Activated T-cell treated with anti-CD3 and anti-CD28 coated beads, Interleukin-2, amount 50 U/mL, for 4 hours (primary cell): ENCODE measurements at regions not wholly inside any gene's neighbourhood (a gene's known extent, or its start where the extent isn't known, plus 50 kb on each side); places are given as distances from the start of the nearest gene placed in this dataset.
"Not testable (repeated sequence)": the region's sequence is repeated elsewhere in the genome, so short reads cannot be mapped to it uniquely, and the experiment has no call there.

Experiments used
- ATAC-seq, 2 donors: fragments of 200-7000 bp; cut with Tn5 transposase; one replicate each; pipeline ENCODE4 v1.10.0; 2021
- DNase-seq: peaks from one replicate; pipeline ENCODE4 v3.0.0-alpha.2; 2020
- H3K27me3 Mint-ChIP-seq: one replicate; pipeline ENCODE4 v1.8.0; 2021; ENCODE audit warnings: low read depth, mixed read lengths
- H3K36me3 Mint-ChIP-seq: one replicate; pipeline ENCODE4 v1.8.0; 2022; ENCODE audit warnings: mixed read lengths; ENCODE audit not compliant: insufficient read depth
- H3K4me1 Mint-ChIP-seq: one replicate; pipeline ENCODE4 v1.8.0; 2021; ENCODE audit warnings: low read depth, mixed read lengths
- H3K4me3 Mint-ChIP-seq: one replicate; pipeline ENCODE4 v1.8.0; 2021; ENCODE audit warnings: mild to moderate bottlenecking, moderate library complexity, mixed read lengths
- H3K9me3 Mint-ChIP-seq: one replicate; pipeline ENCODE4 v1.8.0; 2021; ENCODE audit warnings: mixed read lengths

DNA sequence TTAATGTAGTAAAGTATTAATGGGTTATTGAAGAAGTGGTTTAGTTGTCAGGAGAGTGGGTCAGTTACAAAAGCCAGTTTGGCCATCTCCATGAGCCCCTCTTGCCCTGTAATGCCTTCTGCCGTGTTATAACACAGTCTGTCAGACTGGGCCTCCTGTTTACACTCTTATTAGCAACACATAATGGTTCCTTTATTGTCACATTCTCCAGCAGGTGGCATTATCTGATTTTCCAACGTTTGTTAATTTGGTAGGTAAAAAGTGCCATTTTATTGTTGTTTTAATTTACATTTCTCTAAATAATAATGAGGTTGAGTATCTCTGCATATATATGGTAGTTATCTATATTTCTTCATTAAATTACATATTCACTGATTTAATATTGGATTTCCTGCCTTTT, 560.8 kb downstream of the FGF13 start:
- ATAC-seq, result no peak
- H3K9me3 Mint-ChIP-seq, result no peaks in the 10 kb centered on the region

DNA sequence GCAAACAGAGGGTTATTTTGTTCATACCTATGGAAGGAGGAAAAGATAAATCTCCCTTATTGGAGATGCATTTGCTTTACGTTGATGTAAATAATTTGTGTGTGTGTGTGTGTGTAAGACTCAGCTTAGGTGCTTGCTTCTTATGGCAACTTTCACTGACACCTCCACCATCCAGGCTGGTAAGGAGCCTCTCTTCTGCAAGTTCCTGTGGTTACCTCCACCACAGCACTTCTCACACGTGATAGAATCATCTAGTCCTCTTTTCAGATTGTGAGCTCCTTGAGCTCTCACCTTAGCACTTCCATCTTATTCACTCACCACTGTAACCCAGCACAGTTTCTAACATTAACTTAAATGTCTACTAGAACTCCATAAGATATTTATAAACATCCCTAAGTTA, 553.7 kb downstream of the FGF13 start:
- Mint-ChIP-seq H3K4me1 (no peaks in the 10 kb centered on the region), H3K4me3 (no peak overlapping the region), H3K27me3 (no peaks in the 10 kb centered on the region), H3K36me3 (no peaks in the 10 kb centered on the region), H3K9me3 (no peaks in the 10 kb centered on the region)
- ATAC-seq (no peak), DNase-seq (no peak)

More for the DNA sequence above, 560.8 kb downstream of the FGF13 start:
- no peak for DNase-seq
- H3K4me1 Mint-ChIP-seq, result no peaks in the 10 kb centered on the region
- no peaks in the 10 kb centered on the region for H3K36me3 Mint-ChIP-seq
- H3K27me3 Mint-ChIP-seq, result no peaks in the 10 kb centered on the region
- no peak overlapping the region for H3K4me3 Mint-ChIP-seq

DNA sequence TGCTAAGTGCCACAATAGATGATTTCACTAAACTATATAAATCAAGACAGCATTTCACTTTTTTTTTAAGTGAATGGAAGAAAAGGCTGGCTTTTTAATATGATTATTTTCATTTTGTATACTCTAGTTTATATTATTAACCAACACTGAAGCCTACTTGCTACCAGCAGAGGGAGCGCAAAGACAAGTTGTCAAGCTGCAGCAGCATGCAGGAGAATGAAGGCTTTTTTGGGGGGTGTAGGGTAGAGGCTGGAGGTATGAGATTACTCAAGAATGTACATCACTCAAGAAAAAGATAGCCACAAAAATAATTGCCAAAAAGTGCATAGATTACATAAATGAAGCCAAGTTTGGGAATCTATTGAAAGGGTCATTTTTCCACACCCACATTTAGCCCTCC, 519.5 kb downstream of the FGF13 start:
- no peaks in the 10 kb centered on the region for H3K4me1 Mint-ChIP-seq
- DNase-seq (no peak), ATAC-seq (no peak)
- H3K9me3 Mint-ChIP-seq, result no peaks in the 10 kb centered on the region
- H3K4me3 Mint-ChIP-seq, result no peak overlapping the region
- no peaks in the 10 kb centered on the region for H3K36me3 Mint-ChIP-seq
- no peaks in the 10 kb centered on the region for H3K27me3 Mint-ChIP-seq

DNA sequence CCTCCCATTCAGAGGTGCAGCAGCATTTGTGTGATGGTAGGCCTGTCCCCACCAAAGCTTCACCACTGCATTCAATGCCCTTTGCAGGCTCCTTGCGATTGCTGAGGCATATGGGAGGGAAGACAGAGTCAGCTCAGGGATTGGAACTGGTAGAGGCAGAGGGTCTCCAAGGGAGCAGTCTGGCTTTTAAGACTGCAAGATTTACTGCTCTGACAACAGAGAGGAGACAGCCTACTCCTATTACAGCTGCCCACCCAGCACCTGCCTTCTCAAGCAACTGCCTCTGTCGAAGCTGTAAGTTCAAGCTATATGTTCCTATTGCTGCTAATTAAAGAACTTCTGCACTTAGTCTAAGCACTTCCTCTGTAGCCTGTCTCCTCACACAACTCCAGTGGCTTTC, 481.8 kb downstream of the FGF13 start:
- no peaks in the 10 kb centered on the region for H3K4me1 Mint-ChIP-seq
- ATAC-seq (no peak), DNase-seq (no peak)
- no peaks in the 10 kb centered on the region for H3K27me3 Mint-ChIP-seq
- H3K9me3 Mint-ChIP-seq, result no peaks in the 10 kb centered on the region
- H3K36me3 Mint-ChIP-seq, result no peaks in the 10 kb centered on the region
- no peak overlapping the region for H3K4me3 Mint-ChIP-seq

DNA sequence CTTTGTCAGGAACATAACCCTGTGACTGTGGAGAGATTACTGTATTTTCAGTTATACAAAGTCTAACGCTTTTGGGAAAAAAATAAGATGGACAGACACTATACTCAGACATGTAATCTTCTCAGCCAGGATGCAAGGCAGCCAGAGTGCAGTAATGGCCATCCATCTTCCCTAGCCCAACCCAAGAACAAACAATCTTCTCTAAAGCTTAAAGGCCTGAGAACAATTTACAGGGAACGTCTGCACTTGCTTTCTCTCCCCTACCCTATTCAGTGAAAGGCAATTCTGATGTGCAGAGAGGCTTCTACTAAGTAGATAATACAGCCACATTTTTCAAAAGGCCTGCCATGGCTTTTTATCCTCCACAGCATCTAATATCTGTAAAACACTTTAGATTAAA, 471.3 kb downstream of the FGF13 start:
- no peak for DNase-seq

DNA sequence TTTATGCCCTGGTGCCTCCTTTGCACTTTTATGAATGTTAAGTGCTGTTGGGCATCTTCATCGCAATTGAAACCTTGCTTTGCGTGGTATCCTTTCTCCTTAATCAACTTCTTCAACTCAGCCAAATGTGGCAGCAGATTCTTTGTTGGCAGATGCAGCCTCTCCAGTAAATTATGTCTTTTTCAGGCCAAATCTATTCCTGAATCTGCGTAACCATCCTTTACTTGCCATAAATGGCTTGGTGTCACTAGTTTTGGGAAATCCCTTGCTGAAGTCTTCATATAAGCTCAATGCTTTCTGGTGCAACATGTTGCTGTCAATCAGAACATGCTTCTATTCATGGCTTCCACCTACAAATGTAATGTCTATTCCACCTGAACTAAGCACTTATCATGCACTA, 457.5 kb downstream of the FGF13 start:
- H3K9me3 Mint-ChIP-seq, result no peaks in the 10 kb centered on the region
- H3K27me3 Mint-ChIP-seq, result no peaks in the 10 kb centered on the region
- no peaks in the 10 kb centered on the region for H3K36me3 Mint-ChIP-seq
- DNase-seq (no peak), ATAC-seq (no peak)
- no peak overlapping the region for H3K4me3 Mint-ChIP-seq
- H3K4me1 Mint-ChIP-seq, result no peaks in the 10 kb centered on the region

More for the DNA sequence above, 471.3 kb downstream of the FGF13 start:
- Mint-ChIP-seq H3K4me3 (no peak overlapping the region), H3K4me1 (no peaks in the 10 kb centered on the region), H3K9me3 (no peaks in the 10 kb centered on the region), H3K36me3 (no peaks in the 10 kb centered on the region), H3K27me3 (no peaks in the 10 kb centered on the region)
- ATAC-seq, result no peak

DNA sequence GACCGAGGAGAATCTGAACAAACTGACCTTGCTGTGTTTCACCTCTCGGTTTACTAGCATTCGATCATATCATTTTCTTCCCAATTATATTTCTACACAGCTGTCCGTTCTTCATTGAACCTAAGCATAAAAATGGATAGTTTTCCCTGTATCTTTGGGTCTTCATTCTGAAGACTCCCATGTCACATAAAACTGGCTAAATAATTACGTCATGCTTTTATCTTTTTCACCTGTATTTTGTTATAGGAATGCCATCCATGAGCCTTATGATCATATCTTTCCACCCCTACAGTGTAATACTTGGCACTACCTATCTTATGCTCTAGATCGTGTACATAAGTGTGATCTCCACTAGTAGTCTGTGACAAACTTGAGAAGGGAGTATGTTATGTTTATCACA, 456.1 kb downstream of the FGF13 start:
- no peak for DNase-seq
- Mint-ChIP-seq H3K9me3 (no peaks in the 10 kb centered on the region), H3K4me3 (no peak overlapping the region), H3K27me3 (no peaks in the 10 kb centered on the region), H3K4me1 (no peaks in the 10 kb centered on the region), H3K36me3 (no peaks in the 10 kb centered on the region)
- no peak for ATAC-seq

DNA sequence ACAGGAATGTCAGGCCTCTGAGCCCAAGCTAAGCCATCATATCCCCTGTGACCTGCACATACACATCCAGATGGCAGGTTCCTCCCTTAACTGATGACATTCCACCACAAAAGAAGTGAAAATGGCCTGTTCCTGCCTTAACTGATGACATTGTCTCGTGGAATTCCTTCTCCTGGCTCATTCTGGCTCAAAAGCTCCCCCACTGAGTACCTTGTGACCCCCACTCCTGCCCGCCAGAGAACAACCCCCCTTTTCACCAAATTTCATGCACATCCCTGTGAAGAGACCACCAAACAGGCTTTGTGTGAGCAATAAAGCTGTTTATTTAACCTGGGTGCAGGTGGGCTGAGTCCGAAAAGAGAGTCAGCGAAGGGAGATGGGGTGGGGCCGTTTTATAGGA, 447.4 kb downstream of the FGF13 start:
- not testable (repeated sequence) for H3K4me3 Mint-ChIP-seq, ATAC-seq

DNA sequence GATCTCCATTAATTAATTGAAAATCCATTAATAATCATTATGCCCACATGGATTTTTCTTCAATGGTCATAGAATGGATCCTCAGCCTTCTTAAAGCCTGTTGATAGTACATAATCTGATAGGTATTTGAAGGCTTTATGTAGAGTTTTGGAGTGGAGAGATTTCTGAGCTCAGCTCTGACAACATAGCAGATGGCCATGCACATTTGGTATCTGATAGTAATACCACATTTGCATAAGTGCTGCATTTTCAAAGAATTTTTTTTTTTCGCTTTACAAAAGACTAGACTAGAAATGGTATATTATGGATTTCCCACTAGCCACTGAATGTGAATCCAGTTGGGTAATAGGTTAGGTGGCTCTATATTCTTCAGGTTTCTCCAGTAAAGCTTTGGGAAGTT, 440.6 kb downstream of the FGF13 start:
- Mint-ChIP-seq H3K36me3 (no peaks in the 10 kb centered on the region), H3K4me1 (no peaks in the 10 kb centered on the region), H3K9me3 (no peaks in the 10 kb centered on the region), H3K27me3 (no peaks in the 10 kb centered on the region), H3K4me3 (no peak overlapping the region)
- no peak for DNase-seq
- ATAC-seq, result no peak

More for the DNA sequence above, 447.4 kb downstream of the FGF13 start:
- H3K4me1 Mint-ChIP-seq, H3K27me3 Mint-ChIP-seq, DNase-seq, H3K36me3 Mint-ChIP-seq, H3K9me3 Mint-ChIP-seq: not testable (repeated sequence)

DNA sequence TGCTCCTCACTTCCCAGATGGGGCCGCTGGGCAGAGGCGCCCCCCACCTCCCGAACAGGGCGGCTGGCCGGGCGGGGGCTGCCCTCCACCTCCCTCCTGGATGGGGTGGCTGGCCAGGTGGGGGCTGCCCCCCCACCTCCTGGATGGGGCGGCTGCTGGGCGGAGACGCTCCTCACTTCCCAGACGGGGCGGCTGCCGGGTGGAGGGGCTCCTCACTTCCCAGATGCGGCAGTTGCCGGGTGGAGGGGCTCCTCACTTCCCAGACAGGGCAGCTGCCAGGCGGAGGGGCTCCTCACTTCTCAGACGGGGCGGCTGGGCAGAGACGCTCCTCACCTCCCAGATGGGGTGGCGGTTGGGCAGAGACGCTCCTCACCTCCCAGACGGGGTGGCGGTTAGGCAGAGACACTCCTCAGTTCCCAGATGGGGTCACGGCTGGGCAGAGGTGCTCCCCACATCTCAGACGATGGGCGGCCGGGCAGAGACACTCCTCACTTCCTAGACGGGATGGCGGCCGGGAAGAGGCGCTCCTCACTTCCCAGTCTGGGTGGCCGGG, 428.8 kb downstream of the FGF13 start:
- H3K36me3 Mint-ChIP-seq, H3K27me3 Mint-ChIP-seq, DNase-seq, H3K4me3 Mint-ChIP-seq, ATAC-seq, H3K4me1 Mint-ChIP-seq, H3K9me3 Mint-ChIP-seq: not testable (repeated sequence)

DNA sequence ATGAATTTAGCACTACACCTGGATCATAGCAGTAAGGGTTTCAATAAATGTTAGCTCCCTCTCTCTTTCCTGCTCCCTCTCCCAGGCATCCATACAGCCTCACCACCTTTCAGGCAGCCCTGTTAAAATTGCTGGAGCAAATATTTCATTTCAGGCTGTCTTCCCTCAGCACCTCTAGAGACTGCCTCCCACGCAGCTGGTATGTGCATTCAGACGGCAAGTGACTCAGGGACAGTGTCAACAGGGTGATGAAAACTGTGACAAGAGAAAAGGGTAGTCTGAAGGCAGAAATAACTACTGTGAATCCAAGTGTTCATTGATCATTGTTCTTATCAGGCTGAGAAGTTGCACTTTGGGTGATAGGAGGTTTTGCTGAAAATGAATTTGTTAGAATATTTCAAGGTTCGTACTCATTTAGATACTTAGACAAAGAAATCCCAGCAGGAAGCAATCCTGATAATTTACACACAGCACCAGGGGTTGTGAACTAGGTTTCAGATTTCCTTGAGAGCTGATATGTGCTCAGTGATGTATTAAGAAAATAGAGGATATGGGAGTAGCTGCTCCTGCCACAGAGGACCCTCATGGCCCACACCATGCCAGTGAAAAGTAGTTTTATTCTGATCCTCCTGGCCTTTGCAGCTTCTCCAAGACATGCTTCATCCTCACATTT, 424.2 kb downstream of the FGF13 start:
- no peaks in the 10 kb centered on the region for H3K36me3 Mint-ChIP-seq
- H3K4me3 Mint-ChIP-seq, result no peak overlapping the region
- no peak for DNase-seq
- no peak for ATAC-seq
- no peaks in the 10 kb centered on the region for H3K9me3 Mint-ChIP-seq
- no peaks in the 10 kb centered on the region for H3K27me3 Mint-ChIP-seq
- no peaks in the 10 kb centered on the region for H3K4me1 Mint-ChIP-seq

DNA sequence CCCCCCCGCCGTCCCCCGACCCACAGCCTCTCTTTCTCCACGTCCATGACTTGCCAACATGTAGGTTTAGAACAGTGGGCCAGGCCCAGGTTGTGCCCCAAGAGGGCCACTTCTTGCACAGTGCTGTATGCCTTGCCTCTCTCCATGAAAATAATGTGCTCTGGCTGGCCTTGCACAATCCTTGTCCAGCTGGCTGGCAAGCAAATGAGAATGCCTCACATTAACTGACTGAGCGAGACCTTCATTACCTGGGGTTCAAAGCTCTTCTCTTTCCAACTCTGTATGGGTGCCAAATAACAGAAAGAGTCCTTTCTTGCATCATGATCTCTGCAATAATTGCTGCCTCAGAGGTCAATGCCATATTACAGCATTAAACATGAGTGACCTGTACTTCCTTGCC, 416.6 kb downstream of the FGF13 start:
- Mint-ChIP-seq H3K4me1 (no peaks in the 10 kb centered on the region), H3K4me3 (no peak overlapping the region), H3K36me3 (no peaks in the 10 kb centered on the region), H3K9me3 (no peaks in the 10 kb centered on the region), H3K27me3 (no peaks in the 10 kb centered on the region)
- ATAC-seq (no peak), DNase-seq (no peak)

DNA sequence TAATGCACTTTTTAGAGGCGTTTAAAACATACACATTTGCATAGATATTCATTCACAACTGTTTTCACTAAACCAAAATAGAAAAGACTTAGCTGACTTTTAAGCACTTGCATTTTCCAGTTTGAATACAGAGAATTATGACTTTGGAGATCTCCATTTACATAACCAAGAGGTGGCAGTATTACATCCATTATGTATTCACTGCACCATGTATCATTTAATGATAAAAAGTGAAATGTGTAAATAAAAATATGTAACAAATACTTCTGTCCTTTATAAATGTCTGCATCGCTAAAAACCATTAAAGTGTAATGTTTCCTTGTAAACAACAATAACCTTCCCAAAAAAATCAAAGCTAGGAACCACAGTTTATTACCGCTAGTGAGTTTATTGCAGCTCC, 413.2 kb downstream of the FGF13 start:
- no peaks in the 10 kb centered on the region for H3K27me3 Mint-ChIP-seq
- no peaks in the 10 kb centered on the region for H3K4me1 Mint-ChIP-seq
- no peak for DNase-seq
- H3K4me3 Mint-ChIP-seq, result no peak overlapping the region
- ATAC-seq, result no peak
- H3K9me3 Mint-ChIP-seq, result no peaks in the 10 kb centered on the region
- no peaks in the 10 kb centered on the region for H3K36me3 Mint-ChIP-seq

DNA sequence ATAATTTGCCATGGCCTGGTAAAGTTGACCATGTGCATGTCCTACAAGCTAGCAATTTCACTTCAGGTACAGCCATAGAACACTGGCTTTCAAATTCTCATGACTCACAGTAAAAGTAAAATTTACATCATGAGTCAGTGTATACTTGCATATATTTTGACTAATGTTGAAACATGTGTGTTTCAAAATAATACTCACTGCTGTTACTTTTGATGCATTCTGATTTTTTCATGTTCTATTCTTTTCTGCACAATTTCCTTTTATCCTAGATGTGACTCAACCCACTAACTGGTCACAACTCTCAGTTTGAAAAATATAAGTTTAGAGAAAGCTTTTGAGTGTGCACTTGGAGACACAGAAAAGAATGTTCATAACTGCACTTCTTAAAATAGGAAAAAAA, 365.7 kb downstream of the FGF13 start:
- no peaks in the 10 kb centered on the region for H3K36me3 Mint-ChIP-seq
- DNase-seq, result no peak
- peak; percentile 27 to 56 for ATAC-seq
- H3K4me1 Mint-ChIP-seq, result no peaks in the 10 kb centered on the region
- no peaks in the 10 kb centered on the region for H3K9me3 Mint-ChIP-seq
- no peaks in the 10 kb centered on the region for H3K27me3 Mint-ChIP-seq
- H3K4me3 Mint-ChIP-seq, result no peak overlapping the region

DNA sequence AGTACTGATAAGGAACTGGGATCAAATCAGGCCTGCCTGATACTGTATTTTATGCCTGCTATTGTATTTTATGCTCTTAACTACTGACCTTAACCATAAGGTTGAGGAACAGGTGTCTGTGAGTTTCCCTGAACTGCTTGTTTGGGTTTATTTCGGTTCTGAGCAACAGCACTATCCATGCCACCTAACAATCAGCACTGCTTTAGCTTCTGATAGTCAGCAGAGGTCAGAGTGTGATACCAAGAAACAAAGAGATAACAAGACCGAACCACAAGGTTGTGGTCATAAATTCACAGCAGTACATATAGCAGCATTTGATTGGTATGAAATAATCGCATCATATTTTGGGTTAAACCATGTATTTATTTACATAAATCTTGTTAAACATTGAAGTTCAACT, 362.2 kb downstream of the FGF13 start:
- ATAC-seq (no peak), DNase-seq (no peak)
- Mint-ChIP-seq H3K4me3 (no peak overlapping the region), H3K36me3 (no peaks in the 10 kb centered on the region), H3K9me3 (peaks cover 5% of the 10 kb centered on the region), H3K4me1 (no peaks in the 10 kb centered on the region), H3K27me3 (no peaks in the 10 kb centered on the region)
